ENCODE measurements at regions not wholly inside any gene's neighbourhood (a gene's known extent, or its start where the extent isn't known, plus 50 kb on each side); places are given as distances from the start of the nearest gene placed in this dataset.

DNA sequence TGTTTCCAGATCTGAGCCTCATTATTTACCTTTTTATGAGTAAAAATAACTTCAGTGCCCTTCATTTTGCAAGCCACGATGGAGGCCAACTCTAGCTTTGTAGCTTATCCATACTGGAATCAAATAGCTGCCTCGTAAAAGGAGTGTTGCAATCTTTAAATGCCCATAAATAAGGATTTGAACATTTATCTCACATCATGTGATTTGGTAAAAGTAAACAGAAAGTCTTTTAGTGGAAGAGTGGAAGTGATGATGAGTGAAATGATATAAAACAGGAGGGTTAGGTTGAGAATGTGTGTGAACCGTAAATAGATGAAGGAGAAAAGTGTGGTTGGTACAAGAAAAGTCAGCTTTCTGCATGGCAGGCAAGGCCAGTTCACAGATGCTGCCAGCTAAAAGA lies 348.9 kb downstream of the OSR1 start:
- TF ChIP-seq, protein P1, sequence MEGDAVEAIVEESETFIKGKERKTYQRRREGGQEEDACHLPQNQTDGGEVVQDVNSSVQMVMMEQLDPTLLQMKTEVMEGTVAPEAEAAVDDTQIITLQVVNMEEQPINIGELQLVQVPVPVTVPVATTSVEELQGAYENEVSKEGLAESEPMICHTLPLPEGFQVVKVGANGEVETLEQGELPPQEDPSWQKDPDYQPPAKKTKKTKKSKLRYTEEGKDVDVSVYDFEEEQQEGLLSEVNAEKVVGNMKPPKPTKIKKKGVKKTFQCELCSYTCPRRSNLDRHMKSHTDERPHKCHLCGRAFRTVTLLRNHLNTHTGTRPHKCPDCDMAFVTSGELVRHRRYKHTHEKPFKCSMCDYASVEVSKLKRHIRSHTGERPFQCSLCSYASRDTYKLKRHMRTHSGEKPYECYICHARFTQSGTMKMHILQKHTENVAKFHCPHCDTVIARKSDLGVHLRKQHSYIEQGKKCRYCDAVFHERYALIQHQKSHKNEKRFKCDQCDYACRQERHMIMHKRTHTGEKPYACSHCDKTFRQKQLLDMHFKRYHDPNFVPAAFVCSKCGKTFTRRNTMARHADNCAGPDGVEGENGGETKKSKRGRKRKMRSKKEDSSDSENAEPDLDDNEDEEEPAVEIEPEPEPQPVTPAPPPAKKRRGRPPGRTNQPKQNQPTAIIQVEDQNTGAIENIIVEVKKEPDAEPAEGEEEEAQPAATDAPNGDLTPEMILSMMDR (IDR thresholded peaks at IDR 0.05): no peak
- TF ChIP-seq POLR2A (IDR thresholded peaks at IDR 0.05) (no peak), POLR2AphosphoS5 (IDR thresholded peaks at IDR 0.05) (no peak), EP300 (IDR thresholded peaks at IDR 0.05) (no peak)

Data from suprapubic skin (tissue), 4 donors.